ENCODE measurements at regions not wholly inside any gene's neighbourhood (a gene's known extent, or its start where the extent isn't known, plus 50 kb on each side); places are given as distances from the start of the nearest gene placed in this dataset.

DNA sequence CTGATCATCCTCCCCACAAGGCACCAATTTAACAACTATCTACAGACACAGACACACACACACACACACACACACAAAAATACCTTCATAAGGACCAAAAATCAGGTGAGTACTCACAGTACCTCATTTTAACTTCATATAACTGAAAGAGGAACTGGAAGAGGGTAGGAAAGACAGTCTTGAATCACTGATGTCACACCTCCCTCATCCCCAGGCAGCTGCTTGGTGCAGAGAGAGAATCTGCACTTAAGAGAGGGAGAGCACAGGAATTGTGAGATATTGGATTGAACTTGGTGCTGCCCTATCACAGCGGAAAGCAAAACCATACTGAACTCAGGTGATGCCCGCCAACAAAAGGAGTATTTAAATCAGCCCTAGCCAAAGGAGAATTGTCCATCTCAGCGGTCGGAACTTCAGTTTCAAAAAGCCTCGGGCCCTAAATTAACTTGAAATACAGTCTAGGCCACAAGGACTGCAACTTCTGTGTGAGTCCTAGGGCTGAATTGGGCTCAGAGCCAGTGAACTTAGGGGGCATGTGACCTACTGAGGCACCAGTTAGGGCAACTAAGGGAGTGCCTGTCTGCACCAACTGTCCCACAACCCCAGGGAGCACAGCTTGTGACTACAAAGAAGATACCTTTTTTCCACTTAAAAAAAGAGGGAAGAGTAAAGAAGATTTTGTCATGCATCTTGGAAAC lies 211.1 kb downstream of the LRATD1 start:
- TF ChIP-seq, protein P1, sequence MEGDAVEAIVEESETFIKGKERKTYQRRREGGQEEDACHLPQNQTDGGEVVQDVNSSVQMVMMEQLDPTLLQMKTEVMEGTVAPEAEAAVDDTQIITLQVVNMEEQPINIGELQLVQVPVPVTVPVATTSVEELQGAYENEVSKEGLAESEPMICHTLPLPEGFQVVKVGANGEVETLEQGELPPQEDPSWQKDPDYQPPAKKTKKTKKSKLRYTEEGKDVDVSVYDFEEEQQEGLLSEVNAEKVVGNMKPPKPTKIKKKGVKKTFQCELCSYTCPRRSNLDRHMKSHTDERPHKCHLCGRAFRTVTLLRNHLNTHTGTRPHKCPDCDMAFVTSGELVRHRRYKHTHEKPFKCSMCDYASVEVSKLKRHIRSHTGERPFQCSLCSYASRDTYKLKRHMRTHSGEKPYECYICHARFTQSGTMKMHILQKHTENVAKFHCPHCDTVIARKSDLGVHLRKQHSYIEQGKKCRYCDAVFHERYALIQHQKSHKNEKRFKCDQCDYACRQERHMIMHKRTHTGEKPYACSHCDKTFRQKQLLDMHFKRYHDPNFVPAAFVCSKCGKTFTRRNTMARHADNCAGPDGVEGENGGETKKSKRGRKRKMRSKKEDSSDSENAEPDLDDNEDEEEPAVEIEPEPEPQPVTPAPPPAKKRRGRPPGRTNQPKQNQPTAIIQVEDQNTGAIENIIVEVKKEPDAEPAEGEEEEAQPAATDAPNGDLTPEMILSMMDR (IDR thresholded peaks at IDR 0.05) = no peak
- no peak for TF ChIP-seq EZH2 (IDR thresholded peaks at IDR 0.05; ENCODE audit: borderline replicate concordance, insufficient read depth, low read depth, low read length, poor library complexity, severe bottlenecking)
- no peak for ATAC-seq (ENCODE audit: low read depth)
- no peak overlapping the region for H2AFZ ChIP-seq (ENCODE audit: insufficient read depth, low read depth, low read length, poor library complexity, severe bottlenecking)
- intact Hi-C loops (cut with micrococcal nuclease) = no loop called here
- no peaks in the 10 kb centered on the region for H3K4me1 ChIP-seq (ENCODE audit: control insufficient read depth in 2 of 2, insufficient read depth in 2 of 2, low read length in 2 of 2)
- DNase-seq = no peak
- no peaks in the 10 kb centered on the region for H3K27me3 ChIP-seq (replicated peaks in 1 of 4; ENCODE audit: control extremely low read depth in 1 of 4, control insufficient read depth in 3 of 4, insufficient read depth in 4 of 4, low read length in 3 of 4)
- ChIA-PET CTCF (no interaction called here), POLR2A (no interaction called here)
- no peaks in the 10 kb centered on the region for H3K79me2 ChIP-seq (ENCODE audit: control insufficient read depth, insufficient read depth, low read length)
- H3K9me3 ChIP-seq (ENCODE audit: control extremely low read depth in 1 of 3, control insufficient read depth in 2 of 3, insufficient read depth in 1 of 3, low read length in 2 of 3) = peaks cover 0 to 6% (median 0%) of the 10 kb centered on the region in 3 donors
- H3K4me2 ChIP-seq (replicated peaks; ENCODE audit: low read depth, low read length, poor library complexity, severe bottlenecking) = no peak overlapping the region
- Mint-ChIP-seq H3K4me1 (no peaks in the 10 kb centered on the region), H3K4me3 (no peak overlapping the region), H3K9me3 (ENCODE audit: insufficient read depth) (peaks cover 7% of the 10 kb centered on the region), H3K27me3 (peaks cover 4% of the 10 kb centered on the region), H3K27ac (no peak overlapping the region)
- H4K20me1 ChIP-seq (ENCODE audit: control insufficient read depth, insufficient read depth, low read length, poor library complexity, severe bottlenecking) = no peaks in the 10 kb centered on the region
- no peak overlapping the region for H3K4me3 ChIP-seq (ENCODE audit: control extremely low read depth in 1 of 5, extremely low read depth in 1 of 5, insufficient read depth in 1 of 5, low read depth in 2 of 5, low read length in 4 of 5)
- H3K9ac ChIP-seq (ENCODE audit: low read length) = no peak overlapping the region
- no peak overlapping the region for H3K27ac ChIP-seq (ENCODE audit: low read length in 2 of 2)
- no peaks in the 10 kb centered on the region for H3K36me3 ChIP-seq (replicated peaks in 1 of 2; ENCODE audit: control extremely low read depth in 1 of 2, control insufficient read depth in 1 of 2, extremely low read depth in 1 of 2, insufficient read depth in 2 of 2, low read length in 1 of 2)
- 93% methylated on average over 5 of the region's 5 CpGs for WGBS (ENCODE audit: insufficient coverage)

DNA sequence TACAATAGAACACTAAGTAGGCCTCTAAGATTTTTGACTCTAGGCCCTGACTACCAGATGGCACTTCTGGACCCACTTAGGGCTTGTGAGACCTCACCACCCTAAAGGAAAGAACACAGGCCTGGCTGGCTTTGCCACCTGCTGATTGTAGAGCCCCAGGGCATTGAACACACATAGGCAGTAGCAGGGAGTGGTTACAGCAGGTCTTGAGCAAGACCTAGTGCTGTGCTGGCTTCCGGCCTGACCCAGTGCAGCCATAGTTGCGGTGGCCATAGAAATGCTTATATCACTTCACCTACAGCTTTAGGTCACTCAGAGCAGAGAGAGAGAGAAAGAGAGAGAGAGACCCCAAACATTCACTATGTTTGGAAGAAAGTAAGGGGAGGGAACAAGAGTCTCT lies 223.2 kb downstream of the LRATD1 start:
- Histone ChIP-seq H3K9ac (ENCODE audit: low read length) (no peak overlapping the region), H3K79me2 (ENCODE audit: control insufficient read depth, insufficient read depth, low read length) (no peaks in the 10 kb centered on the region), H3K4me3 (ENCODE audit: control extremely low read depth in 1 of 5, extremely low read depth in 1 of 5, insufficient read depth in 1 of 5, low read depth in 2 of 5, low read length in 4 of 5) (no peak overlapping the region), H2AFZ (ENCODE audit: insufficient read depth, low read depth, low read length, poor library complexity, severe bottlenecking) (no peak overlapping the region), H3K36me3 (replicated peaks in 1 of 2; ENCODE audit: control extremely low read depth in 1 of 2, control insufficient read depth in 1 of 2, extremely low read depth in 1 of 2, insufficient read depth in 2 of 2, low read length in 1 of 2) (no peaks in the 10 kb centered on the region), H3K27me3 (replicated peaks in 1 of 4; ENCODE audit: control extremely low read depth in 1 of 4, control insufficient read depth in 3 of 4, insufficient read depth in 4 of 4, low read length in 3 of 4) (no peaks in the 10 kb centered on the region), H3K27ac (ENCODE audit: low read length in 2 of 2) (no peak overlapping the region), H3K9me3 (ENCODE audit: control extremely low read depth in 1 of 3, control insufficient read depth in 2 of 3, insufficient read depth in 1 of 3, low read length in 2 of 3) (peaks cover 1 to 14% (median 4%) of the 10 kb centered on the region in 3 donors), H4K20me1 (ENCODE audit: control insufficient read depth, insufficient read depth, low read length, poor library complexity, severe bottlenecking) (no peaks in the 10 kb centered on the region), H3K4me2 (replicated peaks; ENCODE audit: low read depth, low read length, poor library complexity, severe bottlenecking) (no peak overlapping the region), H3K4me1 (ENCODE audit: control insufficient read depth in 2 of 2, insufficient read depth in 2 of 2, low read length in 2 of 2) (no peaks in the 10 kb centered on the region)
- intact Hi-C loops (cut with micrococcal nuclease) = no loop called here
- Mint-ChIP-seq H3K4me3 (no peak overlapping the region), H3K9me3 (ENCODE audit: insufficient read depth) (peaks cover 4% of the 10 kb centered on the region), H3K4me1 (no peaks in the 10 kb centered on the region), H3K27ac (no peak overlapping the region), H3K27me3 (no peaks in the 10 kb centered on the region)
- ChIA-PET POLR2A (no interaction called here), CTCF (no interaction called here)
- DNase-seq (no peak), ATAC-seq (ENCODE audit: low read depth) (no peak)
- no peak for TF ChIP-seq EZH2 (IDR thresholded peaks at IDR 0.05; ENCODE audit: borderline replicate concordance, insufficient read depth, low read depth, low read length, poor library complexity, severe bottlenecking)
- TF ChIP-seq, protein P1 (IDR thresholded peaks at IDR 0.05) = no peak
- no CpG with 5 or more reads among the region's 2 CpGs for WGBS (ENCODE audit: insufficient coverage)

All from B cell (primary cell).